Upper lobe of right lung (tissue), 1 donor: ENCODE measurements at regions not wholly inside any gene's neighbourhood (a gene's known extent, or its start where the extent isn't known, plus 50 kb on each side); places are given as distances from the start of the nearest gene placed in this dataset.

Source experiments
- ATAC-seq: fragments of 200-7000 bp; cut with Tn5 transposase; one replicate; pipeline ENCODE4 v1.9.1; 2020; ENCODE audit warnings: mild to moderate bottlenecking, moderate library complexity
- DNase-seq: peaks from one replicate; pipeline ENCODE4 v3.0.0-alpha.2; 2020
- H3K27ac ChIP-seq: fragments of 200-600 bp; one replicate; pipeline ENCODE4 v1.8.0; 2022
- H3K27me3 ChIP-seq: fragments of 200-600 bp; one replicate; pipeline ENCODE4 v1.8.0; 2022; ENCODE audit warnings: mild to moderate bottlenecking
- H3K36me3 ChIP-seq: fragments of 200-600 bp; one replicate; pipeline ENCODE4 v1.8.0; 2022
- H3K4me1 ChIP-seq: fragments of 200-600 bp; one replicate; pipeline ENCODE4 v1.8.0; 2022
- H3K4me3 ChIP-seq: fragments of 200-600 bp; one replicate; pipeline ENCODE4 v1.8.0; 2022; ENCODE audit warnings: mild to moderate bottlenecking
- H3K9me3 ChIP-seq: fragments of 200-600 bp; one replicate; pipeline ENCODE4 v1.8.0; 2022
- CTCF ChIP-seq: fragments of 200-600 bp; IDR thresholded peaks from one replicate; pipeline ENCODE4 v1.8.0; 2022; ENCODE audit warnings: antibody characterized with exemption
- intact Hi-C: fragments of 100-400 bp; cut with DNase I; formaldehyde crosslinking; loops from one replicate; pipeline ENCODE4 v1.11.0; 2022
- donor health status: DM: no; HTN: yes; CAD: no; lungs with severe emphysema.

GRCh38 chr3:117706756-117707155, 997.2 kb downstream of the TUSC7 start:
- Histone ChIP-seq H3K27ac (no peak overlapping the region), H3K36me3 (no peaks in the 10 kb centered on the region), H3K4me1 (no peaks in the 10 kb centered on the region), H3K27me3 (no peaks in the 10 kb centered on the region), H3K9me3 (no peaks in the 10 kb centered on the region), H3K4me3 (no peak overlapping the region)
- no peak for TF ChIP-seq CTCF
- intact Hi-C loops, result no loop called here
- no peak for ATAC-seq
- DNase-seq, result no peak

GRCh38 chr3:117708601-117709000, 999.0 kb downstream of the TUSC7 start:
- TF ChIP-seq CTCF, result no peak
- no peaks in the 10 kb centered on the region for H3K27me3 ChIP-seq
- H3K4me3 ChIP-seq, result no peak overlapping the region
- H3K4me1 ChIP-seq, result no peaks in the 10 kb centered on the region
- no peaks in the 10 kb centered on the region for H3K9me3 ChIP-seq
- DNase-seq (no peak), ATAC-seq (no peak)
- H3K36me3 ChIP-seq, result no peaks in the 10 kb centered on the region
- intact Hi-C loops, result no loop called here
- no peak overlapping the region for H3K27ac ChIP-seq

GRCh38 chr3:117709108-117709507, 999.5 kb downstream of the TUSC7 start:
- Histone ChIP-seq H3K36me3 (no peaks in the 10 kb centered on the region), H3K9me3 (no peaks in the 10 kb centered on the region), H3K4me3 (no peak overlapping the region), H3K27me3 (no peaks in the 10 kb centered on the region), H3K27ac (no peak overlapping the region), H3K4me1 (no peaks in the 10 kb centered on the region)
- ATAC-seq (no peak), DNase-seq (no peak)
- intact Hi-C loops, result no loop called here
- no peak for TF ChIP-seq CTCF

GRCh38 chr3:117710501-117710900, 1000.9 kb downstream of the TUSC7 start:
- intact Hi-C loops, result no loop called here
- H3K4me3 ChIP-seq, result no peak overlapping the region
- DNase-seq (no peak), ATAC-seq (no peak)
- H3K4me1 ChIP-seq, result no peaks in the 10 kb centered on the region
- H3K9me3 ChIP-seq, result no peaks in the 10 kb centered on the region
- no peak overlapping the region for H3K27ac ChIP-seq
- H3K36me3 ChIP-seq, result no peaks in the 10 kb centered on the region
- no peak for TF ChIP-seq CTCF
- H3K27me3 ChIP-seq, result no peaks in the 10 kb centered on the region

GRCh38 chr3:117719316-117719926, 1009.8 kb downstream of the TUSC7 start:
- no peak for DNase-seq
- no peaks in the 10 kb centered on the region for H3K9me3 ChIP-seq
- ATAC-seq, result peak; percentile 47
- peak; percentile 72 for TF ChIP-seq CTCF
- H3K27me3 ChIP-seq, result no peaks in the 10 kb centered on the region
- H3K36me3 ChIP-seq, result no peaks in the 10 kb centered on the region
- peaks cover 5% of the 10 kb centered on the region for H3K4me1 ChIP-seq
- no peak overlapping the region for H3K4me3 ChIP-seq
- intact Hi-C loops, result no loop called here
- H3K27ac ChIP-seq, result no peak overlapping the region

DNA sequence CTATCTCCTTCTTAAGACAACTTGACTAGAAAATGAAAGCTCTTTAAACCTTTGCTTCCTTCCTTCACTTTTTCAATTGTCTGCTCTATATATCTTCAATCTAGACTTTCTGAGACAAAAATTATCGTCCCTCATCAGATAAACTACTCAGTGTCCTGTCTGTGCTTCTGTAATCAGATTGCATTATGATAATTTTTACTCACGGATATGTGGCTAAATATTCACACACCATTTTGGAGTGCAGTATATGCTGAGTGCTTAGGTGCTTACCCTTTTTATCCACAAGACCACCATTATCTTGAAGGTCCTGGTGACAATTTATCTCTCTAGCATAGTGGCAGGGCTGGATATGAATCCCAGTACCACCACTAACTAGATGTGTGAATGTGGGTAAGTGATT, 1012.3 kb downstream of the TUSC7 start:
- no peak for TF ChIP-seq CTCF
- H3K36me3 ChIP-seq, result no peaks in the 10 kb centered on the region
- H3K27me3 ChIP-seq, result no peaks in the 10 kb centered on the region
- intact Hi-C loops, result no loop called here
- H3K27ac ChIP-seq, result peak overlapping the region; percentile 44
- peaks cover 5% of the 10 kb centered on the region for H3K4me1 ChIP-seq
- no peaks in the 10 kb centered on the region for H3K9me3 ChIP-seq
- DNase-seq (no peak), ATAC-seq (no peak)
- H3K4me3 ChIP-seq, result no peak overlapping the region
